Endothelial cell of umbilical vein (primary cell): ENCODE measurements at regions not wholly inside any gene's neighbourhood (a gene's known extent, or its start where the extent isn't known, plus 50 kb on each side); places are given as distances from the start of the nearest gene placed in this dataset.

Experiments
- CTCF ChIP-seq, 2 donors: IDR thresholded peaks; 1 replicate in 1 of 2; 2 replicates in 1 of 2; pipeline ENCODE4 v1.5.1; 2011; ENCODE audit warnings: low read length in 2 of 2, mild to moderate bottlenecking in 2 of 2, moderate library complexity in 2 of 2, control low read depth in 1 of 2, inconsistent platforms in 1 of 2, low read depth in 1 of 2; ENCODE audit not compliant: insufficient read depth in 1 of 2; ENCODE audit errors: extremely low read depth in 1 of 2
- EZH2 ChIP-seq: IDR thresholded peaks from 2 replicates; pipeline ENCODE4 v1.6.1; 2012; ENCODE audit warnings: borderline replicate concordance, low read depth, mild to moderate bottlenecking, moderate library complexity, low read length, inconsistent platforms; ENCODE audit not compliant: severe bottlenecking
- FOS ChIP-seq: IDR thresholded peaks from 2 replicates; pipeline ENCODE4 v1.6.1; 2011; ENCODE audit warnings: mild to moderate bottlenecking, low read length, moderate library complexity, borderline replicate concordance; ENCODE audit not compliant: insufficient read depth
- JUN ChIP-seq: IDR thresholded peaks from 2 replicates; pipeline ENCODE4 v1.6.1; 2011; ENCODE audit warnings: borderline replicate concordance, low read depth; ENCODE audit not compliant: insufficient read length, insufficient read depth
- MAX ChIP-seq: IDR thresholded peaks from 2 replicates; pipeline ENCODE4 v1.6.1; 2011; ENCODE audit not compliant: insufficient read depth, insufficient read length
- POLR2A ChIP-seq: IDR thresholded peaks from 2 replicates; pipeline ENCODE4 v1.6.1; 2012; ENCODE audit warnings: low read depth, mild to moderate bottlenecking, control low read depth, low read length
- POLR2AphosphoS5 ChIP-seq: IDR thresholded peaks from 2 replicates; pipeline ENCODE4 v1.6.1; 2012; ENCODE audit warnings: low read depth, mild to moderate bottlenecking, control low read depth, low read length, moderate library complexity; ENCODE audit not compliant: insufficient read depth

- TF ChIP-seq CTCF (IDR thresholded peaks at IDR 0.05; ENCODE audit: extremely low read depth in 1 of 2, insufficient read depth in 1 of 2, low read depth in 1 of 2, low read length in 2 of 2) = no peak
- no peak for TF ChIP-seq EZH2
- no peak for TF ChIP-seq MAX
- no peak for TF ChIP-seq POLR2AphosphoS5
- no peak for TF ChIP-seq POLR2A
- TF ChIP-seq FOS = no peak
- TF ChIP-seq JUN = no peak
These were observed 131.6 kb downstream of the UTRN start for GRCh38 chr6:144416773-144417172.
